Small intestine (tissue), 7 donors: ENCODE measurements at regions not wholly inside any gene's neighbourhood (a gene's known extent, or its start where the extent isn't known, plus 50 kb on each side); places are given as distances from the start of the nearest gene placed in this dataset.

Experiments
- DNase-seq, 2 donors: peaks; one replicate each; pipeline versions ENCODE4 v3.0.0 to v3.0.0-alpha.2; 2013
- FAIRE-seq: peaks from 2 replicates; lab custom pipeline; 2012; peaks lifted over from hg19 to GRCh38; lab: Jason Lieb, UNC
- H3K27ac ChIP-seq, 3 donors: one replicate each; pipeline ENCODE4 v1.5.1; 2013; ENCODE audit warnings: low read length in 2 of 3, mild to moderate bottlenecking in 2 of 3, control low read depth in 1 of 3, inconsistent platforms in 1 of 3, low read depth in 1 of 3, moderate library complexity in 1 of 3
- H3K27me3 ChIP-seq, 3 donors: one replicate each; pipeline ENCODE4 v1.6.1; 2013; ENCODE audit warnings: low read length in 3 of 3, inconsistent platforms in 1 of 3; ENCODE audit not compliant: control insufficient read depth in 3 of 3, insufficient read depth in 3 of 3
- H3K36me3 ChIP-seq, 3 donors: one replicate each; pipeline ENCODE4 v1.6.1; 2013; ENCODE audit warnings: low read length in 3 of 3, inconsistent platforms in 1 of 3, low read depth in 1 of 3, mild to moderate bottlenecking in 1 of 3, moderate library complexity in 1 of 3; ENCODE audit not compliant: control insufficient read depth in 3 of 3, insufficient read depth in 2 of 3
- H3K4me1 ChIP-seq, 3 donors: one replicate each; pipeline ENCODE4 v1.6.1; 2013; ENCODE audit warnings: low read length in 2 of 3, inconsistent platforms in 1 of 3, low read depth in 1 of 3, mild to moderate bottlenecking in 1 of 3, moderate library complexity in 1 of 3; ENCODE audit not compliant: control insufficient read depth in 3 of 3, insufficient read depth in 2 of 3
- H3K4me3 ChIP-seq, 3 donors: one replicate each; pipeline ENCODE4 v1.5.1; 2013; ENCODE audit warnings: low read length in 3 of 3, control low read depth in 1 of 3, inconsistent platforms in 1 of 3, low read depth in 1 of 3, mild to moderate bottlenecking in 1 of 3, moderate library complexity in 1 of 3
- H3K9me3 ChIP-seq, 2 donors: one replicate each; pipeline ENCODE4 v1.6.1; 2013; ENCODE audit warnings: low read depth in 1 of 2, low read length in 1 of 2; ENCODE audit not compliant: control insufficient read depth in 2 of 2, insufficient read depth in 1 of 2
- WGBS, 3 donors: extraction: QIAGEN DNeasy Blood & Tissue Kit; methylation state at CpG; one replicate each; pipeline ENCODE4 v1.1.7; 2013; 5-methylcytosine and 5-hydroxymethylcytosine counted together
- donor health status: healthy with polysubstance abuse.
- donor health status: control.
- donor health status: control.
- donor health status: Bipolar disorder and iron deficiency.
- donor health status: healthy.

- Histone ChIP-seq H3K27ac (no peak overlapping the region), H3K4me3 (no peak overlapping the region), H3K27me3 (peaks cover 0 to 4% (median 0%) of the 10 kb centered on the region in 3 donors), H3K36me3 (no peaks in the 10 kb centered on the region), H3K4me1 (no peaks in the 10 kb centered on the region), H3K9me3 (no peaks in the 10 kb centered on the region)
- DNase-seq (no peak), FAIRE-seq (no peak)
- WGBS, 3 donors = 57 to 74% (median 59%) methylated on average over 12 of the region's 12 CpGs
These were observed 56.3 kb upstream of the PCSK6 start for GRCh38 chr15:101545548-101546505.

GRCh38 chr15:101544613-101544945 lies 55.1 kb upstream of the PCSK6 start:
- FAIRE-seq (no peak), DNase-seq (no peak)
- Histone ChIP-seq H3K27ac (no peak overlapping the region), H3K27me3 (peaks cover 0 to 2% (median 0%) of the 10 kb centered on the region in 3 donors), H3K4me1 (no peaks in the 10 kb centered on the region), H3K4me3 (no peak overlapping the region), H3K9me3 (no peaks in the 10 kb centered on the region), H3K36me3 (no peaks in the 10 kb centered on the region)
- WGBS, 3 donors = 36 to 60% (median 43%) methylated on average over 2 of the region's 2 CpGs

- Histone ChIP-seq H3K4me3 (no peak overlapping the region), H3K27me3 (peaks cover 0 to 2% (median 0%) of the 10 kb centered on the region in 3 donors), H3K27ac (no peak overlapping the region), H3K36me3 (no peaks in the 10 kb centered on the region), H3K9me3 (no peaks in the 10 kb centered on the region), H3K4me1 (no peaks in the 10 kb centered on the region)
- DNase-seq = no peak
- FAIRE-seq = no peak
- WGBS, 3 donors = 78 to 87% (median 81%) methylated on average over 22 of the region's 22 CpGs
These were observed 54.6 kb upstream of the PCSK6 start for GRCh38 chr15:101543926-101544612.

GRCh38 chr15:101543431-101543830 lies 53.9 kb upstream of the PCSK6 start:
- no peaks in the 10 kb centered on the region for H3K36me3 ChIP-seq
- DNase-seq (no peak), FAIRE-seq (no peak)
- H3K9me3 ChIP-seq = no peaks in the 10 kb centered on the region
- H3K27ac ChIP-seq = no peak overlapping the region
- no peaks in the 10 kb centered on the region for H3K4me1 ChIP-seq
- WGBS, 3 donors = 77 to 83% (median 78%) methylated on average over 12 of the region's 12 CpGs
- H3K4me3 ChIP-seq = no peak overlapping the region
- peaks cover 0 to 2% (median 0%) of the 10 kb centered on the region in 3 donors for H3K27me3 ChIP-seq

GRCh38 chr15:101543026-101543390 lies 53.5 kb upstream of the PCSK6 start:
- Histone ChIP-seq H3K9me3 (no peaks in the 10 kb centered on the region), H3K27me3 (peaks cover 0 to 2% (median 0%) of the 10 kb centered on the region in 3 donors), H3K4me1 (no peaks in the 10 kb centered on the region), H3K4me3 (no peak overlapping the region), H3K36me3 (no peaks in the 10 kb centered on the region), H3K27ac (no peak overlapping the region)
- FAIRE-seq (no peak), DNase-seq (no peak)
- 79 to 86% (median 82%) methylated on average over 7 of the region's 7 CpGs for WGBS, 3 donors

- H3K9me3 ChIP-seq = no peaks in the 10 kb centered on the region
- peaks cover 0 to 2% (median 0%) of the 10 kb centered on the region in 3 donors for H3K27me3 ChIP-seq
- H3K4me3 ChIP-seq = no peak overlapping the region
- FAIRE-seq (no peak), DNase-seq (no peak)
- no peak overlapping the region for H3K27ac ChIP-seq
- H3K4me1 ChIP-seq = no peaks in the 10 kb centered on the region
- WGBS, 3 donors = 81 to 87% (median 83%) methylated on average over 15 to 17 of the region's 17 CpGs
- no peaks in the 10 kb centered on the region for H3K36me3 ChIP-seq
These were observed 53.0 kb upstream of the PCSK6 start for GRCh38 chr15:101542306-101543025.

- no peaks in the 10 kb centered on the region for H3K9me3 ChIP-seq
- DNase-seq (no peak), FAIRE-seq (no peak)
- H3K36me3 ChIP-seq = no peaks in the 10 kb centered on the region
- no peak overlapping the region for H3K27ac ChIP-seq
- peaks cover 0 to 6% (median 0%) of the 10 kb centered on the region in 3 donors for H3K4me1 ChIP-seq
- no peak overlapping the region for H3K4me3 ChIP-seq
- WGBS, 3 donors = 90 to 94% (median 90%) methylated on average over 14 of the region's 14 CpGs
- H3K27me3 ChIP-seq = peaks cover 0 to 2% (median 0%) of the 10 kb centered on the region in 3 donors
These were observed 52.2 kb upstream of the PCSK6 start for GRCh38 chr15:101541501-101542292.
